ENCODE measurements at regions not wholly inside any gene's neighbourhood (a gene's known extent, or its start where the extent isn't known, plus 50 kb on each side); places are given as distances from the start of the nearest gene placed in this dataset.
"Not testable (repeated sequence)": the region's sequence is repeated elsewhere in the genome, so short reads cannot be mapped to it uniquely, and the experiment has no call there.

- DNase-seq: no peak
- TF ChIP-seq POLR2A (IDR thresholded peaks at IDR 0.05): no peak
- TF ChIP-seq CTCF (IDR thresholded peaks at IDR 0.05): no peak
- H3K27me3 ChIP-seq: no peaks in the 10 kb centered on the region
These were observed 426.0 kb upstream of the PMFBP1 start for GRCh38 chr16:72597938-72598337.

GRCh38 chr16:72596373-72596772 is 424.4 kb upstream of the PMFBP1 start:
- Histone ChIP-seq H3K4me1 (no peaks in the 10 kb centered on the region), H3K27ac (no peak overlapping the region), H3K36me3 (no peaks in the 10 kb centered on the region), H3K4me3 (no peak overlapping the region), H3K9me3 (no peaks in the 10 kb centered on the region), H3K27me3 (no peaks in the 10 kb centered on the region)
- no peak for TF ChIP-seq POLR2A (IDR thresholded peaks at IDR 0.05)
- no peak for TF ChIP-seq CTCF (IDR thresholded peaks at IDR 0.05)
- no peak for DNase-seq

More at GRCh38 chr16:72597938-72598337, 426.0 kb upstream of the PMFBP1 start:
- no peaks in the 10 kb centered on the region for H3K4me1 ChIP-seq
- no peaks in the 10 kb centered on the region for H3K36me3 ChIP-seq
- H3K4me3 ChIP-seq: no peak overlapping the region
- no peaks in the 10 kb centered on the region for H3K9me3 ChIP-seq
- H3K27ac ChIP-seq: no peak overlapping the region

- H3K9me3 ChIP-seq: no peaks in the 10 kb centered on the region
- no peak overlapping the region for H3K4me3 ChIP-seq
- DNase-seq: no peak
- TF ChIP-seq CTCF (IDR thresholded peaks at IDR 0.05) (no peak), POLR2A (IDR thresholded peaks at IDR 0.05) (no peak)
- H3K27ac ChIP-seq: no peak overlapping the region
- no peaks in the 10 kb centered on the region for H3K27me3 ChIP-seq
- no peaks in the 10 kb centered on the region for H3K4me1 ChIP-seq
- no peaks in the 10 kb centered on the region for H3K36me3 ChIP-seq
These were observed 418.4 kb upstream of the PMFBP1 start for GRCh38 chr16:72590151-72590937.

- Histone ChIP-seq H3K36me3 (no peaks in the 10 kb centered on the region), H3K27me3 (no peaks in the 10 kb centered on the region), H3K27ac (no peak overlapping the region), H3K4me3 (no peak overlapping the region), H3K9me3 (no peaks in the 10 kb centered on the region), H3K4me1 (no peaks in the 10 kb centered on the region)
- TF ChIP-seq CTCF (IDR thresholded peaks at IDR 0.05): no peak
- TF ChIP-seq POLR2A (IDR thresholded peaks at IDR 0.05): no peak
- DNase-seq: no peak
These were observed 416.6 kb upstream of the PMFBP1 start for GRCh38 chr16:72588551-72588950.

- not testable (repeated sequence) for H3K27me3 ChIP-seq, H3K4me3 ChIP-seq, H3K36me3 ChIP-seq, H3K4me1 ChIP-seq, DNase-seq, H3K27ac ChIP-seq, H3K9me3 ChIP-seq
These were observed 406.1 kb upstream of the PMFBP1 start for GRCh38 chr16:72578061-72578460.

- Histone ChIP-seq H3K4me1 (no peaks in the 10 kb centered on the region), H3K36me3 (no peaks in the 10 kb centered on the region), H3K27me3 (no peaks in the 10 kb centered on the region), H3K4me3 (no peak overlapping the region), H3K27ac (no peak overlapping the region), H3K9me3 (no peaks in the 10 kb centered on the region)
- TF ChIP-seq POLR2A (IDR thresholded peaks at IDR 0.05) (no peak), CTCF (IDR thresholded peaks at IDR 0.05) (no peak)
- DNase-seq: no peak
These were observed 404.2 kb upstream of the PMFBP1 start for GRCh38 chr16:72576189-72576588.
